IPS DF 6.9 (cell line): ENCODE measurements at regions not wholly inside any gene's neighbourhood (a gene's known extent, or its start where the extent isn't known, plus 50 kb on each side); places are given as distances from the start of the nearest gene placed in this dataset.

Experiments
- DNase-seq: peaks from one replicate; pipeline ENCODE4 v3.0.0-alpha.2; 2013; ENCODE audit warnings: low read depth, low spot score
- H3K27ac ChIP-seq: one replicate; pipeline ENCODE4 v1.5.1; 2013; ENCODE audit warnings: low read length, control low read depth
- H3K27me3 ChIP-seq: 2 replicates; pipeline ENCODE4 v1.6.1; 2013; ENCODE audit warnings: mild to moderate bottlenecking, low read length; ENCODE audit not compliant: control insufficient read depth, insufficient read depth
- H3K36me3 ChIP-seq: 2 replicates; pipeline ENCODE4 v1.6.1; 2013; ENCODE audit warnings: low read length; ENCODE audit not compliant: control insufficient read depth, insufficient read depth
- H3K4me1 ChIP-seq: 2 replicates; pipeline ENCODE4 v1.6.1; 2013; ENCODE audit warnings: low read length; ENCODE audit not compliant: control insufficient read depth, insufficient read depth
- H3K4me3 ChIP-seq: 2 replicates; pipeline ENCODE4 v1.5.1; 2013; ENCODE audit warnings: mild to moderate bottlenecking, low read length
- H3K9me3 ChIP-seq: 2 replicates; pipeline ENCODE4 v1.6.1; 2013; ENCODE audit warnings: low read length, inconsistent platforms; ENCODE audit not compliant: control insufficient read depth, insufficient read depth
- WGBS: extraction: QIAGEN DNeasy Blood & Tissue Kit; methylation state at CpG from one replicate; pipeline ENCODE4 v1.1.7; 2013; ENCODE audit warnings: mixed read lengths, missing lambda C conversion rate; ENCODE audit not compliant: insufficient read length, insufficient coverage; 5-methylcytosine and 5-hydroxymethylcytosine counted together

GRCh38 chr22:27510024-27510423, 291.5 kb downstream of the MN1 start:
- Histone ChIP-seq H3K4me1 (no peaks in the 10 kb centered on the region), H3K4me3 (no peak overlapping the region), H3K9me3 (no peaks in the 10 kb centered on the region), H3K27me3 (no peaks in the 10 kb centered on the region), H3K36me3 (no peaks in the 10 kb centered on the region), H3K27ac (no peak overlapping the region)
- DNase-seq: no peak
- WGBS: no CpG with 5 or more reads among the region's 3 CpGs

- H3K4me1 ChIP-seq: no peaks in the 10 kb centered on the region
- no peak overlapping the region for H3K27ac ChIP-seq
- H3K27me3 ChIP-seq: no peaks in the 10 kb centered on the region
- DNase-seq: no peak
- H3K9me3 ChIP-seq: no peaks in the 10 kb centered on the region
- H3K36me3 ChIP-seq: no peaks in the 10 kb centered on the region
- WGBS: no CpG with 5 or more reads among the region's 13 CpGs
- no peak overlapping the region for H3K4me3 ChIP-seq
These were observed 289.2 kb downstream of the MN1 start for GRCh38 chr22:27512283-27512761.

GRCh38 chr22:27513021-27513420, 288.5 kb downstream of the MN1 start:
- H3K36me3 ChIP-seq: no peaks in the 10 kb centered on the region
- no CpG with 5 or more reads among the region's 2 CpGs for WGBS
- H3K4me3 ChIP-seq: no peak overlapping the region
- no peaks in the 10 kb centered on the region for H3K4me1 ChIP-seq
- no peaks in the 10 kb centered on the region for H3K9me3 ChIP-seq
- H3K27me3 ChIP-seq: no peaks in the 10 kb centered on the region
- H3K27ac ChIP-seq: no peak overlapping the region
- DNase-seq: no peak

- WGBS: no CpG with 5 or more reads among the region's 9 CpGs
- Histone ChIP-seq H3K4me3 (no peak overlapping the region), H3K27me3 (no peaks in the 10 kb centered on the region), H3K9me3 (no peaks in the 10 kb centered on the region), H3K36me3 (no peaks in the 10 kb centered on the region), H3K27ac (no peak overlapping the region), H3K4me1 (no peaks in the 10 kb centered on the region)
- DNase-seq: no peak
These were observed 286.7 kb downstream of the MN1 start for GRCh38 chr22:27514601-27515523.

GRCh38 chr22:27517361-27518155, 284.0 kb downstream of the MN1 start:
- no peak for DNase-seq
- H3K4me1 ChIP-seq: no peaks in the 10 kb centered on the region
- H3K36me3 ChIP-seq: no peaks in the 10 kb centered on the region
- H3K9me3 ChIP-seq: no peaks in the 10 kb centered on the region
- H3K27ac ChIP-seq: no peak overlapping the region
- H3K27me3 ChIP-seq: no peaks in the 10 kb centered on the region
- no peak overlapping the region for H3K4me3 ChIP-seq
- no CpG with 5 or more reads among the region's 7 CpGs for WGBS

GRCh38 chr22:27518531-27519340, 282.8 kb downstream of the MN1 start:
- no peaks in the 10 kb centered on the region for H3K27me3 ChIP-seq
- H3K9me3 ChIP-seq: no peaks in the 10 kb centered on the region
- H3K36me3 ChIP-seq: no peaks in the 10 kb centered on the region
- no peak for DNase-seq
- no peaks in the 10 kb centered on the region for H3K4me1 ChIP-seq
- WGBS: no CpG with 5 or more reads among the region's 16 CpGs
- no peak overlapping the region for H3K27ac ChIP-seq
- H3K4me3 ChIP-seq: no peak overlapping the region

- WGBS: no CpG with 5 or more reads among the region's 5 CpGs
- no peaks in the 10 kb centered on the region for H3K27me3 ChIP-seq
- no peak overlapping the region for H3K27ac ChIP-seq
- no peaks in the 10 kb centered on the region for H3K36me3 ChIP-seq
- no peaks in the 10 kb centered on the region for H3K4me1 ChIP-seq
- no peaks in the 10 kb centered on the region for H3K9me3 ChIP-seq
- H3K4me3 ChIP-seq: no peak overlapping the region
- DNase-seq: no peak
These were observed 277.8 kb downstream of the MN1 start for GRCh38 chr22:27523711-27524110.

- Histone ChIP-seq H3K4me3 (no peak overlapping the region), H3K4me1 (no peaks in the 10 kb centered on the region), H3K9me3 (no peaks in the 10 kb centered on the region), H3K27ac (no peak overlapping the region), H3K36me3 (no peaks in the 10 kb centered on the region), H3K27me3 (no peaks in the 10 kb centered on the region)
- 100% methylated on average over 1 of the region's 2 CpGs for WGBS
- DNase-seq: no peak
These were observed 275.8 kb downstream of the MN1 start for GRCh38 chr22:27525711-27526110.

GRCh38 chr22:27526901-27527300, 274.7 kb downstream of the MN1 start:
- Histone ChIP-seq H3K27ac (no peak overlapping the region), H3K4me1 (no peaks in the 10 kb centered on the region), H3K36me3 (no peaks in the 10 kb centered on the region), H3K9me3 (no peaks in the 10 kb centered on the region), H3K27me3 (no peaks in the 10 kb centered on the region), H3K4me3 (no peak overlapping the region)
- no CpG with 5 or more reads among the region's 10 CpGs for WGBS
- DNase-seq: no peak
